GM12878 (cell line): ENCODE measurements at regions not wholly inside any gene's neighbourhood (a gene's known extent, or its start where the extent isn't known, plus 50 kb on each side); places are given as distances from the start of the nearest gene placed in this dataset.

Experiments used
- CBX5 ChIP-seq: sonication (generic); IDR thresholded peaks from 2 replicates; pipeline ENCODE4 v1.6.1; 2016; ENCODE audit warnings: low read depth, moderate library complexity, mild to moderate bottlenecking, inconsistent platforms
- CHD1 ChIP-seq: IDR thresholded peaks from 2 replicates; pipeline ENCODE4 v1.6.1; 2012; ENCODE audit warnings: low read depth, low read length, improper control_type of control experiment
- EGR1 ChIP-seq, 2 experiments: IDR thresholded peaks; 1 replicate in 1 of 2; 2 replicates in 1 of 2; pipeline ENCODE4 v1.6.1; 2011 to 2012; ENCODE audit warnings: low read depth in 2 of 2, low read length in 2 of 2, borderline replicate concordance in 1 of 2, mild to moderate bottlenecking in 1 of 2, moderate library complexity in 1 of 2
- EZH2 ChIP-seq: IDR thresholded peaks from 2 replicates; pipeline ENCODE4 v1.6.1; 2012; ENCODE audit warnings: low read depth, mild to moderate bottlenecking, control low read depth, inconsistent platforms, low read length, borderline replicate concordance; ENCODE audit not compliant: control insufficient read depth
- JUND ChIP-seq: IDR thresholded peaks from 2 replicates; pipeline ENCODE4 v1.6.1; 2012; ENCODE audit warnings: low read depth, mild to moderate bottlenecking, low read length, improper control_type of control experiment, moderate library complexity
- POLR2A ChIP-seq: IDR thresholded peaks from 2 replicates; pipeline ENCODE4 v1.6.1; 2011; ENCODE audit warnings: low read depth, mild to moderate bottlenecking, low read length
- RCOR1 ChIP-seq: conservative IDR thresholded peaks from 2 replicates; pipeline ENCODE4 v1.6.1; 2012; ENCODE audit warnings: low read depth, low read length, improper control_type of control experiment
- SRF ChIP-seq, 2 experiments: IDR thresholded peaks; 2 replicates each; pipeline ENCODE4 v1.6.1; 2011; ENCODE audit warnings: low read depth in 2 of 2, low read length in 2 of 2, mild to moderate bottlenecking in 1 of 2, moderate library complexity in 1 of 2
- TF ChIP-seq, protein P1 (sequence below), 3 experiments: IDR thresholded peaks in 2 of 3; conservative IDR thresholded peaks in 1 of 3; 2 replicates each; pipeline ENCODE4 v1.5.1; 2011; ENCODE audit warnings: low read depth in 3 of 3, low read length in 3 of 3, mild to moderate bottlenecking in 3 of 3, control low read depth in 2 of 3, moderate library complexity in 2 of 3, inconsistent platforms in 1 of 3, mixed read lengths in 1 of 3; ENCODE audit not compliant: control insufficient read depth in 2 of 3, insufficient read depth in 1 of 3; ENCODE audit errors: extremely low read depth in 1 of 3

DNA sequence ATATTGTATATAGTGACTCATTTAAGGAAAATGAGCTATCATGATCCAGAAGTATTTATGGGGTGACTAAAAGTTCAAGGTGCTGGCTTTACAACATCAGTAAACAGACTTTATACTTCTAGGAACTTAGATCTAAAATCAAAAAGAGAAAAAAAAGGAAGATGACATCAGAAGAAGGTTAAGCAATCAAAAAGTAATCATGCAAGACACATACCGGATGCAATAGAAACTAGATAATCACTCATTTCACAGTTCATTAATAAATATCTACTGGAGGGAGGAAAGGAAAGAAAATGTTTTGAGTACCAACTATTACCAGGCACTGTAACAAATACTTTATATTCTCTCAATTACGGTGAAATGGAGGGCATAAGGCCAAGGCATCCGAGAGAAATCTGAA, 276.4 kb downstream of the SPRY1 start:
- TF ChIP-seq EZH2: no peak
- TF ChIP-seq CHD1: no peak
- TF ChIP-seq, protein P1, sequence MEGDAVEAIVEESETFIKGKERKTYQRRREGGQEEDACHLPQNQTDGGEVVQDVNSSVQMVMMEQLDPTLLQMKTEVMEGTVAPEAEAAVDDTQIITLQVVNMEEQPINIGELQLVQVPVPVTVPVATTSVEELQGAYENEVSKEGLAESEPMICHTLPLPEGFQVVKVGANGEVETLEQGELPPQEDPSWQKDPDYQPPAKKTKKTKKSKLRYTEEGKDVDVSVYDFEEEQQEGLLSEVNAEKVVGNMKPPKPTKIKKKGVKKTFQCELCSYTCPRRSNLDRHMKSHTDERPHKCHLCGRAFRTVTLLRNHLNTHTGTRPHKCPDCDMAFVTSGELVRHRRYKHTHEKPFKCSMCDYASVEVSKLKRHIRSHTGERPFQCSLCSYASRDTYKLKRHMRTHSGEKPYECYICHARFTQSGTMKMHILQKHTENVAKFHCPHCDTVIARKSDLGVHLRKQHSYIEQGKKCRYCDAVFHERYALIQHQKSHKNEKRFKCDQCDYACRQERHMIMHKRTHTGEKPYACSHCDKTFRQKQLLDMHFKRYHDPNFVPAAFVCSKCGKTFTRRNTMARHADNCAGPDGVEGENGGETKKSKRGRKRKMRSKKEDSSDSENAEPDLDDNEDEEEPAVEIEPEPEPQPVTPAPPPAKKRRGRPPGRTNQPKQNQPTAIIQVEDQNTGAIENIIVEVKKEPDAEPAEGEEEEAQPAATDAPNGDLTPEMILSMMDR (IDR thresholded peaks at IDR 0.05 in 2 of 3, conservative IDR thresholded peaks at IDR 0.05 in 1 of 3; ENCODE audit: control insufficient read depth in 2 of 3, extremely low read depth in 1 of 3, insufficient read depth in 1 of 3, low read depth in 3 of 3, low read length in 3 of 3): no peak
- TF ChIP-seq CBX5: no peak
- TF ChIP-seq SRF (IDR thresholded peaks at IDR 0.05; ENCODE audit: low read depth in 2 of 2, low read length in 2 of 2): no peak
- TF ChIP-seq POLR2A: no peak
- no peak for TF ChIP-seq JUND
- no peak for TF ChIP-seq RCOR1
- no peak for TF ChIP-seq EGR1 (IDR thresholded peaks at IDR 0.05; ENCODE audit: borderline replicate concordance in 1 of 2, low read depth in 2 of 2, low read length in 2 of 2)
